Stimulated activated CD4-positive, alpha-beta T cell treated with anti-CD3 and anti-CD28 coated beads, Interleukin-4, amount 100 ng/mL, for 1 hour (primary cell): ENCODE measurements at regions not wholly inside any gene's neighbourhood (a gene's known extent, or its start where the extent isn't known, plus 50 kb on each side); places are given as distances from the start of the nearest gene placed in this dataset.

Source experiments
- DNase-seq: peaks from one replicate; pipeline ENCODE4 v3.0.0-alpha.2; 2020

DNA sequence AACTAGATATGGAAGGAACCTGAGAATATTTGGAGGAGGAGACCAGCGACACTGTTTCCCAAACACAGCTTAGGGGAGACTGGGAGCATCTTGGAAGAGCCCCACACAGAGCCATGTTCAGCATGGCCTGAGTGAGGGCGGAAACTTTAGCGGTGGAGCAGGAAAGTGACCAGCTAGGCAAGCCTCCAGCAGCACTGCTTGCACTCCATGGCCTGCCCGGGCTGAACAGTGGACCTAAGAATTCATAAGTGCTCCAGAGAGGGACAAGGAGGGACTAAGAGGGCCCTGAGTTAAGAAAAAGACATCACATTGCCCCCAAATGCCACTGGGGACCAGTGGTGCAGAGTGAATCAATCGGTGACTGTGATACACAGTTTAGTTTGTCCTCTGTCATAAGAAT, 566.4 kb downstream of the TNS1 start:
- DNase-seq, result no peak

GRCh38 chr2:217434180-217434975, 568.4 kb downstream of the TNS1 start:
- no peak for DNase-seq

DNA sequence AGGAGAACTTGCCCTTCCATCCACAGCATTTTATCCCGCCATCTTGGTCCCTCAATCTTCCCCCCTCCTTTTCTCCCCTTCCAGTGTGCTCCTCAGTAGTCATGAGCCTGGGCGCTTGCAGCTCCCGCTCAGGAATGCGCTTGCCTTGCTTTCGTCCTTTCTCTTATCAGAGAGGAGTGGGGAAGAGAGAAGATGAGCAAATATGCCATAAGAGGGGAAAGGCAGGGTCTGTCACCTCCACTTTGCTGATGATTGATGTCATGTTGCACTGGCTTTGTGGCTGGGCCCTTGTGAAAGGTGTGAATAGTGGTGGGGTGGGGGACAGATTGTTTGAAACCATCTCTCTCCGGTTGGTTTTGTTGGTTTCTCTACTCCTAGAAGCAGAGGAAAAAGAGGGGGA, 569.3 kb downstream of the TNS1 start:
- DNase-seq, result no peak

DNA sequence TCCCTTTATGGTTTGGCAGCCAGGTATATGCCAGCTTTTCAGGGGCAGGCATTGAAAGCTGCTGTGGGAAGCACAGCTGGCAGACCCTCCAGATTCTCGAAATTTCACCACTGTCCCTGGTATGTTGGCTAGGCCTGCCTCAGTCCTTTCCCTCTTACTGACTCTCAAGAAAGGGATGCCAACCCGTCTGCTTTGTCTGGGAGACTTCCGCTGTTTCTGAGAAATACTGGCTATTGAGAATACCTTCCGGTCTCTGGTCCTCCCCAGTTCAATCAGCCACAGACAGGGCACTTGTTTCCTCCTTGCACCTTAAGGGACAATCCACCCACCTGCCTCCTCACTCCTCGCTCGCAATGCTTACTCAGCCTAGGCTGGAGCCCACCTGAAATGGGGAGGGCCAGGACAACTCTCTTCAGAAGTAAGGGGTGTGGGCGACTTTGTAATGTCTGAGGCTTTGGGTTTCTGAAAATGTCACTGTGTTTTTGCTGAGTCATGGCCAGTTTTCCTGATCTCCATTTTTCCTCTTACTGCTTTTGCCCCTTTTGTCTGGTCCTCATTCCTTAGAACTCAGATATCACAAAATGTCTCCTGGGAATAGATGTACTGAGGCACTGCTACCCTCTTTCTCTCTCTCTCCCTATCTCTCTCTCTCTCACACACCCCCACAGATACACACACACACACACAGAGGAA, 571.1 kb downstream of the TNS1 start:
- no peak for DNase-seq

- no peak for DNase-seq
These were observed 571.2 kb upstream of the TNP1 start for GRCh38 chr2:217430916-217431576.

GRCh38 chr2:217429981-217430500, 570.2 kb upstream of the TNP1 start:
- DNase-seq, result no peak

DNA sequence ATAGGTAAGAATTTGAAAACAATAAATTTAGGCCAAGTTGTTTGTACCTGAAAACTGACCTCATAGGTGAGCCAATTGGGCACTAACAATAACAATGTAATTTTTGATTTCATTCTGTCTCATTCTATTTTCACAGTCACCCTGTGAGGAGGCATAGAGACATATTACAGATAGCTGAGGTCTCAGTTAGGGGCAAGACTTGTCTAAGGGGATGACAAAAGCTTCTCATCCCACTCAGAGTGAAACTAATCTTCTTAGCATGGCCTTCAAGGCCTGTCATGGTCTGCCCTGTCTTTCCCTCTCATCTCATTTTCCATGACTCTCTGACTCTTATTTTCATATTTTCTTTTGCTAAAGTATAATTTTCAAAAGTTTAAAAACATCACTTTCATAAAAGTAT, 562.0 kb upstream of the TNP1 start:
- DNase-seq, result no peak

- DNase-seq, result no peak
These were observed 561.0 kb upstream of the TNP1 start for GRCh38 chr2:217420854-217421253.

DNA sequence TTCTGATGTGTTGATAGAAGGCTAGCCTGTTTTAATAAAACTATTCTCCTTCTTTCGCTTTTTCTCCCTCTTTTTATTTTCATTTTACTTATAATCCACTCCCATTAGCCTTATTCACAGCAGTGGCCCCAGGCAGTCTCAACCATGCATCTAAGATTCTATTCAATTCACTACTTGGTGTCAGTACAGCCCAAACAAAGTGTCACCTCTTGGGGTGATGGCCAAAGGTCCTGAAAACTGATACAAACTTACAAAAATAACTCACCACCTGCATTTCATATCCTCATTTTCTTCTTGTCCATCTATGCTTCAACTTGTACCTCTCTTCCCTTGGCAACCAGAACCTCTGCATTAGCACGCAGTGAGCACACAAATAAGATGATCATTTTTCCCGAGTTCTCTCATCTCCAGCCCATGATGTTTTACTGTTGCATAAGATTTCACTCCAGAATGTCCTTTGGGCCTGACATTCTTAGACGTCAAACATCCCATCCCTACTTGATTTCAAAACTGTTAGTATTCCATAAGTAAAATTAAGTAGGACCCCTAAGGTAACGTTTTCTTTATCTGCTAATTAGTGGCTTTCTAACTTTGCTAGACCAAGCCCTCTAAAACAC, 559.3 kb upstream of the TNP1 start:
- no peak for DNase-seq

DNA sequence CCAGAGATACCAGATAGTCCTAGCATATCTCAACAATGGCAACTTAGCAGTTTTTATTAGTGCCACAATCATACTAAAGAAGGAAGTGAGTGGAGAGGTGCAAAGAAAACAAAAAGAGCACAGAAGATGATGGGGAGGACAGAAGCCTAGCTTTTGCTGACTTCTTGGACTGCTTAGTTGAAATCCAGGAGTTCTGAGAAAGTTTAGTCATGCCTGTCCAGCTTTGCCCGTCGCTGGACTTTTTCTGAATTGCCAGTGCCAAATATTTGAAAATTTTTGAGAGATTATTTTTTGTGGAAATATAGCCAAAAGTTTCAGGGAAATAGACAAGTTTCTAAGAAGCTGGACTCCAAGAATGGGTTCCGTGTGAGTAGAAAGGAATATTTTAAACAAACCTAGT, 558.7 kb upstream of the TNP1 start:
- no peak for DNase-seq

DNA sequence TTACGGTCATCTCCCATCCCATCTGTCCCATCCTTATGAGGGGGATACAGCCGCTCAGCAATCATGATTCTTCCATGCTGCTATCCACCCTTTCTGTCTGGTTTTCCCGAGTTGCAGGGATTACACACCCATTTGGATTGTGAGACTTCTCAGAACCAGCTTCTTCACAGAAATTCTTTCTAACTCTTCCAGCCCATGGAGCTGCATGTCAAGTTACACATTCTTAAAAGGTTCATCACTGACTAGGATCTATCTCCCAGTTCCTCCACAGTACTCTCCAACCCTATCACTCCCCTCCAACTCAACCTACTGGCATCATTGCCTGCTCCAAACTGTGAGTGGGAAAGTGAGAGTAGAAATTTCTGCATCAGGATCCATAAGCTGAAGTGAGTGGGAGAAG, 558.2 kb upstream of the TNP1 start:
- DNase-seq, result no peak

DNA sequence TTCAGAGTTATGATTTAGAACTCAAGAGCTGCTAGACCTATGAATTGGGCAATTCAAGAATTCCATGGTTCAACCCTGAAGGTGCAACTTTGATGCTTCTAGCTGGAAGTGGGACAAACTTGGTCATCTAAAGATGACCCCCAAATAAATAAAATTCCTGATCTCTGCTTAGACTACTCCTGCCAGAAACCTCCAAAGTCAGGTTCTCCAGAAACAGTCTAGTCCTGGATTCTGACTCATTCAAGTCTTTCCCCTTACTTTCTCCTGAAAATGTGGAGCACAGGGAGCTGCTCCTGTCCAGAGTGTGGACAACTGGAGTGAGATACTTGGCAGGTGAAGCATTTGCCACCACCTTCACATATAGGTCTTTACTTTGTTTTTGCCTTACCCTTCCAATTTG, 557.7 kb upstream of the TNP1 start:
- DNase-seq, result no peak

GRCh38 chr2:217415316-217415715, 555.5 kb upstream of the TNP1 start:
- no peak for DNase-seq

GRCh38 chr2:217414429-217414828, 554.6 kb upstream of the TNP1 start:
- no peak for DNase-seq

DNA sequence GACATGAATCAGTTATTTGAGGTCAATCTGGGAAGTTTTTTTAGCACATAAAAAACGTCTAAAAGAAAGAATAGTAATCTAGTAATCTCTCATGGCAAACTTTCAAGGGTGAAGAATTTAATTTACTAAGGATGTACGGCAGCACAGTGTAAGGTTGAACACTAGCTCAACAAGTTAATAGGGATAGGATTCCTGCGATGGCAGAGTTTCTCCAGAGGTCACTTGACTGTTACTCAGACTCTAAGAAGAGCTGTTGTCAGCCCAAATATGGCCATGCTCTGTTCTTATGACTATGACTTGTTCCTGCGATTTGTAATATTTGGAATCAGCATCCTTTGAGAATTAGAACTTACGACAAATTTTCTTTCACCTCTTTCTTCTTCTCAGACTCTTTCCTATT, 553.3 kb upstream of the TNP1 start:
- no peak for DNase-seq

DNA sequence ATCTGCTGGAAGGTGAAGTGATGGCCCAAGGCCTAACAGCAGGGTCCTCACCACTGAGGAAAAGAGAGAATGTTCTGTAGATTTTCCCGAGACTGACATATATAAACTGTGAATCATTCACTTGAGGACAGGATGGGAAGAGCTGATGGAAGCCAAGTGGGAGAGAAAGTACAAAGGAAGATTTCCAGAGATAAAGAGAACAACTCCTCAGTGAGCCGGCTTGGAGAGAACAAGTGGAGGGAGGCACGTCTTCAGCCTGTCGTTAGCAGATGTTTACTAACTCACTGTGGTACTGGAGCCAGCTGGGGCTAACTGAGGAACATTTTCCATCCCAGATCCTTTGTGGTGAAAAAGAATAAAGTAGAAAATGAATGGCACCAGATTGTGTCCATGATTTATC, 552.9 kb upstream of the TNP1 start:
- no peak for DNase-seq

GRCh38 chr2:217412277-217412676, 552.4 kb upstream of the TNP1 start:
- no peak for DNase-seq

GRCh38 chr2:217410681-217410960, 550.8 kb upstream of the TNP1 start:
- no peak for DNase-seq

GRCh38 chr2:217409949-217410680, 550.3 kb upstream of the TNP1 start:
- no peak for DNase-seq

GRCh38 chr2:217407362-217407761, 547.5 kb upstream of the TNP1 start:
- no peak for DNase-seq

DNA sequence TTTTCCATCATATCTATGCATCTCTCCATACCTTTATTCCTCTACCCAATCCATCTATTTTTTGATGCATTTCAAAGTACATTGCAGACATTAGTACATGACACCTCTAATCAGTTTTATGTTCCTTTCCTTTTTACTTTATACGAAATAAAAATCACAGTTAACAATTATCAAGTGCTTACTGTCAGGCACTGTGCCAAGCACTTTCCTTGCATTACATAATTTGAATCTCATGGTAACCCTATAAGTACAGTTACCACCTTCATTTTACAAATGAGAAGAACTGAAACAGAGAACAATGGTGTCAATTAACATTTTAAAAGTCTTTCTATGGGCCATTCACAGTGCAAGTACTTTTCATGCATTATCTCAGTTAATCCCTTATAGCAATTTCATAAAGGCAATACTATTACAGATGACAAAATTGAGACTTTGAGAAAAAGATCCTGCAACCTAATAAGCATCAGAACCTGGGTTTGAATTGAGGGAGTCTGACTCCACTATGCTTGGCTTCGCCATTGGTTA, 544.4 kb upstream of the TNP1 start:
- DNase-seq, result no peak

GRCh38 chr2:217402761-217403383, 543.0 kb upstream of the TNP1 start:
- no peak for DNase-seq
